ENCODE measurements at regions not wholly inside any gene's neighbourhood (a gene's known extent, or its start where the extent isn't known, plus 50 kb on each side); places are given as distances from the start of the nearest gene placed in this dataset.
"Not testable (repeated sequence)": the region's sequence is repeated elsewhere in the genome, so short reads cannot be mapped to it uniquely, and the experiment has no call there.

DNA sequence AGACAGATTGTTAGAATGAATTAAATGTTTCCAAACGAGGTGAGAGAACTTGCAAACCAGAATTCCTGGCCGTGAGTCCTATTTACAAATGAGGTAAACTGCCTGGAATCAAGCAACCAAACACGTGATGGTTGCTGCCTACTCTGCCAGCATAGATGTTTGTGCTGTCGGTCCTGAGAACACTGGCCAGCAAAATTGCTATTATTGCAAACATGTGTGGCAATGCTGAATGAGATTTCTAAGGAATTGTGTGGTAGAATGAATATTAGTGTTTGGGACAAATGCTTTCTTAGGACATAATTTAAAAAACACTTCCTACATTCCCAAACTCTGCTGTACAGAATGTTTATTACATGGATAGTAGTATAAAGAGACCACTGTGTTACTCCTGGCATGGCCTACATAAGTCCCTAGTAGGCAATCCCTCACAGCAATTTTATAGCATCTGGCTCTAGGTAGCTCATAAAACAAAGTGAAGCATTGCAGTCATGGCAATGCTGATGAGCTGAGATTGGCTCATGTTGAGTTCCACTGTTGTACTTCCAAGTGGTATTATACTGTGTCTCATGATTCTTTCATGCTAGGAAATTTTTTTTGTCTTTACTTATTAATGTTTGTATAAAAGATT lies 605.2 kb upstream of the EPHA5 start:
- ATAC-seq, result no peak
- TF ChIP-seq ESRRG (CRISPR knock-in tag; IDR thresholded peaks at IDR 0.05), result no peak
- TF ChIP-seq PPARA (CRISPR knock-in tag; IDR thresholded peaks at IDR 0.05; ENCODE audit: borderline replicate concordance), result no peak
- no peak for TF ChIP-seq ZNF70 (CRISPR knock-in tag; IDR thresholded peaks at IDR 0.05)
- no peak for TF ChIP-seq SNAI2 (CRISPR knock-in tag; IDR thresholded peaks at IDR 0.05)
- no peak for TF ChIP-seq ZNF8 (CRISPR knock-in tag; IDR thresholded peaks at IDR 0.05)
- TF ChIP-seq TOX (CRISPR knock-in tag; IDR thresholded peaks at IDR 0.05; ENCODE audit: borderline replicate concordance), result no peak
- TF ChIP-seq ZC3H10 (CRISPR knock-in tag; IDR thresholded peaks at IDR 0.05), result no peak
- no peak for TF ChIP-seq PATZ1 (CRISPR knock-in tag; IDR thresholded peaks at IDR 0.05; ENCODE audit: borderline replicate concordance)
- no peak for TF ChIP-seq RARB (CRISPR knock-in tag; IDR thresholded peaks at IDR 0.05)

GRCh38 chr4:66273110-66273509 lies 602.8 kb upstream of the EPHA5 start:
- no peak for ATAC-seq
- TF ChIP-seq TOX (CRISPR knock-in tag; IDR thresholded peaks at IDR 0.05; ENCODE audit: borderline replicate concordance) (no peak), PPARA (CRISPR knock-in tag; IDR thresholded peaks at IDR 0.05; ENCODE audit: borderline replicate concordance) (no peak), ZC3H10 (CRISPR knock-in tag; IDR thresholded peaks at IDR 0.05) (no peak), GLIS3 (CRISPR knock-in tag; IDR thresholded peaks at IDR 0.05) (no peak), CSRNP3 (CRISPR knock-in tag; IDR thresholded peaks at IDR 0.05) (no peak), PATZ1 (CRISPR knock-in tag; IDR thresholded peaks at IDR 0.05; ENCODE audit: borderline replicate concordance) (no peak), ZNF70 (CRISPR knock-in tag; IDR thresholded peaks at IDR 0.05) (no peak), ZFP3 (CRISPR knock-in tag; IDR thresholded peaks at IDR 0.05) (no peak), ESRRG (CRISPR knock-in tag; IDR thresholded peaks at IDR 0.05) (no peak), ZNF565 (CRISPR knock-in tag; conservative IDR thresholded peaks at IDR 0.05; ENCODE audit: low read depth) (no peak), CREB5 (CRISPR knock-in tag; IDR thresholded peaks at IDR 0.05; ENCODE audit: low read depth) (no peak), ZNF8 (CRISPR knock-in tag; IDR thresholded peaks at IDR 0.05) (no peak), TCF4 (CRISPR knock-in tag; IDR thresholded peaks at IDR 0.05; ENCODE audit: borderline replicate concordance) (no peak), ARNTL (CRISPR knock-in tag; IDR thresholded peaks at IDR 0.05; ENCODE audit: borderline replicate concordance, low read depth) (no peak), CSDC2 (CRISPR knock-in tag; IDR thresholded peaks at IDR 0.05) (no peak), SNAI2 (CRISPR knock-in tag; IDR thresholded peaks at IDR 0.05) (no peak), BACH2 (CRISPR knock-in tag; IDR thresholded peaks at IDR 0.05; ENCODE audit: borderline replicate concordance) (no peak)
- TF ChIP-seq, protein P1, sequence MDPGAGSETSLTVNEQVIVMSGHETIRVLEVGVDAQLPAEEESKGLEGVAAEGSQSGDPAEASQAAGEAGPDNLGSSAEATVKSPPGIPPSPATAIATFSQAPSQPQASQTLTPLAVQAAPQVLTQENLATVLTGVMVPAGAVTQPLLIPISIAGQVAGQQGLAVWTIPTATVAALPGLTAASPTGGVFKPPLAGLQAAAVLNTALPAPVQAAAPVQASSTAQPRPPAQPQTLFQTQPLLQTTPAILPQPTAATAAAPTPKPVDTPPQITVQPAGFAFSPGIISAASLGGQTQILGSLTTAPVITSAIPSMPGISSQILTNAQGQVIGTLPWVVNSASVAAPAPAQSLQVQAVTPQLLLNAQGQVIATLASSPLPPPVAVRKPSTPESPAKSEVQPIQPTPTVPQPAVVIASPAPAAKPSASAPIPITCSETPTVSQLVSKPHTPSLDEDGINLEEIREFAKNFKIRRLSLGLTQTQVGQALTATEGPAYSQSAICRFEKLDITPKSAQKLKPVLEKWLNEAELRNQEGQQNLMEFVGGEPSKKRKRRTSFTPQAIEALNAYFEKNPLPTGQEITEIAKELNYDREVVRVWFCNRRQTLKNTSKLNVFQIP (CRISPR knock-in tag; IDR thresholded peaks at IDR 0.05; ENCODE audit: borderline replicate concordance, low read depth), result no peak

- ATAC-seq, result not testable (repeated sequence)
Measured at GRCh38 chr4:66270356-66270755, 600.1 kb upstream of the EPHA5 start.

- not testable (repeated sequence) for ATAC-seq
Measured at GRCh38 chr4:66266554-66266953, 596.3 kb upstream of the EPHA5 start.
